ENCODE measurements at regions not wholly inside any gene's neighbourhood (a gene's known extent, or its start where the extent isn't known, plus 50 kb on each side); places are given as distances from the start of the nearest gene placed in this dataset.
"Not testable (repeated sequence)": the region's sequence is repeated elsewhere in the genome, so short reads cannot be mapped to it uniquely, and the experiment has no call there.

DNA sequence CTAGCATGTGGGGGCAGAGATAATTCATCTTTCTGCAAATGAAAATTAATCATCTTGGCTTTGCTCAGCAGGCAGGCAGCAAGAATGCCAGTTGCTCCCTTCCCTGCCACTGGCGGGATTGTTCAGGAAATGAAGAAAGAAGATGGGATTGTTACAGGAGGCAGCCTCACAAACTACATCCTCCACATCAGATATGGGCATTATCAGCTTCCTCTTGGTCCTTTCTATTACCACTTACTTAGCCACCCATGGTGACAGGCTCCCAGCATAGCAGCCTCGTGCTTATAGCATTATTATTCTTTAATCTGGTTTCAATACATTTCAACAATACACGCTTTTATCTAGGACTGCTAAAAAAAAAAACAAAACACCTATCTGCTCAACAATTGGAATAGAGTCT, 461.6 kb upstream of the ISX start:
- DNase-seq: no peak

GRCh38 chr22:34608106-34608505, 457.9 kb upstream of the ISX start:
- no peak for DNase-seq

DNA sequence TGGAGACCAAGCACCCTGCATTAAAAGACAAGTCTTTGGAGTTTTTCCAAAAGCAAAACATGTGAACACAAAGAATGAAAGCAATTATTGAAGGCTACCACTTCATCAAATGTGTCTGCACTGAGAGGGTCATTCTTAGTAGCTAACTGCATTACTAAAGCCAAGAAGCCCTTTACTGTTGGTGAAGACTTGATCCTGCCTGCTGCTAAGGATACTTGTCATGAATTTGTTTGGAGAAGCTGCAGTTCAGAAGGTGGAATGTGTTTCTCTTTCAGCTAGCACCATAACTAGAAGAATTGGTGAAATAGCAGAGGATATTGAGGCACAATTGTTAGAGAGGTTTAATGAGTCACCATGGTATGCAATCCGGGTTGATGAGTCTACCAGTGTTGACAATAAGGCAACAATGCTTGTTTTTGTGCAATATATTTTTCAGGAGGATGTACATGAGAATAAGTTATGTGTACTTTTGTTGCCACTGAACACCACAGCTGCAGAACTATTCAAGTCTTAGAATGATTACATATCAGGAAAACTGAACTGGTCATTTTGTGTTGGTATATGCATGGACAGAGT, 457.3 kb upstream of the ISX start:
- DNase-seq: no peak

- DNase-seq: no peak
Observed at GRCh38 chr22:34609646-34610045, 456.3 kb upstream of the ISX start.

GRCh38 chr22:34620161-34620560, 445.8 kb upstream of the ISX start:
- no peak for DNase-seq

DNA sequence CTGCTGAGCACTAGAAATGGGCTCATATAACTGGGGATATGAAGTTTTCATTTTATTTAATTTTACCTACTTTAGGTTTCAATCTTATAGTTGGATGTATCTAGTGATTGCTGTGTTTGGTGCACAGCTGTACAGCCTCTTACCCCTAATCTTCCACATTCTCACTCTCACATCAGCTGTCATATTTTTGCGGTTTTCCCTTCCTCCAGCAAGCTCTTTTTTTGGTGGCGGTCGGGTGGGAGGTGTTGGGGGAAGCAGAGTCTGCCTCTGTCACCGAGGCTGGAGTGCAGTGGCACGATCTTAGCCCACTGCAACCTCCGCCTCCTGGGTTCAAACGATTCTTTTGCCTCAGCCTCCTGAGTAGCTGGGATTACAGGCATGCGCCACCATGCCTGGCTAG, 445.1 kb upstream of the ISX start:
- DNase-seq: no peak

DNA sequence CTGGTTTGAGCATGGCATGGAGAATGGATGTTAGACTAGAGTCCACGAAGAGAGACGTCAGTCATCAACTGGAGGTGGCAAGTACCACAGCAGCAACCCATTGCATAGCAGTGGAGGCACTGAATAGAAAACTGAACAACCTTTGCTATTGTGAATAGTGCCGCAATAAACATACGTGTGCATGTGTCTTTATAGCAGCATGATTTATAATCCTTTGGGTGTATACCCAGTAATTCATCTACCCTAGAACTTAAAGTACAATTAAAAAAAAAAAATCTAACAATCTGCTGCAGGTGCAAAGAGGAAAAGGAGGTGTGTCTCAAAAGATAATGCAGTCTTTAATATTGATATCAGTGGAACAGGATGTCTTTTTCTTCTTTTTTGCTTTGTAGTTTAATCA, 443.4 kb upstream of the ISX start:
- no peak for DNase-seq

GRCh38 chr22:34623580-34623979, 442.4 kb upstream of the ISX start:
- DNase-seq: no peak

- DNase-seq: not testable (repeated sequence)
Observed at GRCh38 chr22:34625892-34626291, 440.1 kb upstream of the ISX start.

GRCh38 chr22:34638128-34638527, 427.8 kb upstream of the ISX start:
- no peak for DNase-seq

- no peak for DNase-seq
Observed at GRCh38 chr22:34639911-34640310, 426.0 kb upstream of the ISX start.

GRCh38 chr22:34645375-34645774, 420.6 kb upstream of the ISX start:
- DNase-seq: no peak

DNA sequence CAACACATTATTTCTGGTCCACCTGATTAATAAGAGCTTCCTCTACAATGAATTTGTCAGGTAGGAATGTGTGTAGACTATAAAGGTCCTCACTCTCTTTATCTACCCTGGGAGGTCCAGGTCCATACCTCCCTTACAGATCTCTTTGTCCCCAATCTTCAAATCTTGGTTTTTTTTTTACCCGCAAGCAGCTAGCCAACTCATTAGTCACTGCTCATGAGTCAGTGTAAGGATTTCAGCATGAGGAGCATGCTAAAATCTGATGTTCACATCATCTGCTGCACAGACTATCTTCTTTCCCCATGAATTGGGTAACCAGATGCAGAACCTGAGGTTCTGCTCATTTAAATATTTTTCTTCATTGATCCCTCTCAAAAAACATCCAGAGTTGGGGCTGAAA, 397.0 kb upstream of the ISX start:
- DNase-seq: no peak

- DNase-seq: not testable (repeated sequence)
Observed at GRCh38 chr22:34683031-34683430, 382.9 kb upstream of the ISX start.

GRCh38 chr22:34684278-34684677, 381.7 kb upstream of the ISX start:
- not testable (repeated sequence) for DNase-seq

DNA sequence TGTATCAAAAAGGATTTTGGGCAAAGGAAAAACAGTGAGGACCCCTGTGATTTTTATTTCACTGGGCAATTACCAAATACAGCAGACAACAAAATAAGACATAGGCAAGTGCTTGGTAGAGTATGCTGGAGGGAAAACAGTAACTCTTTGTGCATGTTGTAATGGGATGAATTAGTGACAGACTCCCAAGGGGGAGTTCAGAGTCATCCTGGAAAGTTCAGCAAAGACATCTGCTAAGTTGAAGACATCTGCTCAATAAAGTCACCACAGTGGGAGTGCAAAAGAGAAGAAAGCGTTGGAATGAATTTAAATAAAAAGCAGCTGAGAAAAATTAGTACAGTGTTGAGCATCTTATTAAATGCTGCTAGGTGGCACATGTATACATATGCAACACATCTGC, 378.8 kb upstream of the ISX start:
- DNase-seq: peak; percentile 14

DNA sequence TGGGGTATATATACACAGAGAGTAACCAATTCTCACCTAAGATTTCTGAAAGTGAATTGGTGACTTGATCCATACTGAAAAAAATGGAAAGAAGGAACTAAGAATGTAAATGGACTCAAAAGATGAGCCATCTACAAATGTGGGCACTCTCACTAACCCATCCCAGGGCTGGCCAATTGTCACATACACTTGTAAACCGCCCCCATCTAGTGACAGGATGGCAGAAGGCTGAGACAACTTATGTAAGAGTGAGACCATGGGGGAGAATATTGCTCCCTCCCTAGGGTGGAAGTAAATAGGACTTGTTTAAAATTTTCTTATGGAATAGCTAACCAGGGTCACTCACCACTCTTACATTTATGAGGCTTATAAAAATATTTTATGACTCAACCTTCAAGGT, 377.1 kb upstream of the ISX start:
- DNase-seq: no peak

- DNase-seq: peak; percentile 56
Observed at GRCh38 chr22:34696557-34696956, 369.4 kb upstream of the ISX start.

DNA sequence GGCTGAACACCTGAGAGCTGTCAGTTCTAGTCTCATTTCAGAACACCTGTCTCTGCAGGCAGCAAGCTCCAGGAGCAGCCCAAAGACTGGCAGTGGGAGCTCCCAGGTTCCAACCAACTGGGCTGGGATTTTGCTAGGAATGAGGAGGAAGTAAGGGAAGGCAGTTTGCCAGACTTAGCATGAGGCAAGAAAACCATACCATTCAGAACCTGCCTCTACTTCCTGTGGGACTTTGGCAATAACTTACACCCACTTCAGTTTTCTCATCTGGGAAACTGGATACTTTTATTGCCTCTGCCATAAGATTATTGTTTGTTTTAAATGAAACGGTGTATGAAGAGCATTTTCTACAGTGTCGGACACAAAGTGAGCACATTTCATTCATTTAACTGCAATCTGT, 363.7 kb upstream of the ISX start:
- DNase-seq: no peak

GRCh38 chr22:34709641-34710040, 356.3 kb upstream of the ISX start:
- no peak for DNase-seq

GRCh38 chr22:34722901-34723300, 343.1 kb upstream of the ISX start:
- DNase-seq: no peak

DNA sequence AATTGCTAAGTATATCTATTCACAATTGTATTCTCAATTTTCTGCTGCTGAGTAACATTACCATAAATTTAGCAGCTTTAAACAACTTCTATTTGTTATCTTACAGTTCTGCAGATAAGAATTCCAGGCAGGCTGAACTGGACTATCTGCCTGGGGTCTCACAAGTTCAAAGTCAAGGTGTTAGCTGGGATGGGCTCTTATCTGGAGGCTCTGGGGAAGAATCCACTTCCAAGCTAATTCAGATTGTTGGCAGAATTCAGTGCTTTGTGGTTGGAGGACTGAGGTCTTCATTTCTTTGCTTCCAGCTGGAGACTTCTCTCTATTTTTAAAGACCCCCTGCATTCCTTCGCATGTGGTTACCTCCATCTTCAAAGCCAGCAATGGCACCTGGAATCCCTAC, 329.9 kb upstream of the ISX start:
- no peak for DNase-seq

DNA sequence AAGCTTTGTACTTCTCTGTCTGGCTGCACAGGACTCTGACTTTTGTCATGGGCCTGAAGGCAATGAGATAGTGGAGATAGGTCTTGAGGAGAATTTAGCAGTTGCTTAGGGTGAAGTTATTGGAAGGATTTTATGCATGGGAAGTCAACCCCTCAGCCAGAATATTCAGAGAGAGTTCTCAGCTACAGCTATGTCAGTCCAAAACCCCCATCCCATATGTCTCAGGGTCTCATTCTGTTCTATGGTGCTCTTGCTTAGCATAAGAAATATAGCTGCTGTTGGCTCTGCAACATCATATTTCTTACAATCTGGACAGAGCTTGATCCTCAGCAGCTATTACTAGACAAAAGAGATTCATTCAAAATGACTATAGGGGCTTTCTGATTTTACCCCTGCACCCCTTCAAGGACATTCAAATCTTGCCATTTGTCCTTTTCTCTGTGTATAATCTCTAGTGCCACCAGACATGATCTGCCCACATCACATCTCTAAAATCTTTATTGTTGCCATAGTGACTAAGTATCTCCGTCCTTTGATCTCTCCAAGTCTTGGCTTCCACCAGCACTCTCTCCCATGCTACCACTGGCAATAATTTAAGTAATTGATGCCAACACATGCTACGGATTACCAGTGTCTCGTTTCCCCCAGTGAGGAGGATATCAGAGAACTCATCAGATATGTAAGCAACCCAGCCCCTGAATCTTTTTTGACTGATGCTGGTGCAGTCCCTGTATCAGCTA, 327.1 kb upstream of the ISX start:
- no peak for DNase-seq

DNA sequence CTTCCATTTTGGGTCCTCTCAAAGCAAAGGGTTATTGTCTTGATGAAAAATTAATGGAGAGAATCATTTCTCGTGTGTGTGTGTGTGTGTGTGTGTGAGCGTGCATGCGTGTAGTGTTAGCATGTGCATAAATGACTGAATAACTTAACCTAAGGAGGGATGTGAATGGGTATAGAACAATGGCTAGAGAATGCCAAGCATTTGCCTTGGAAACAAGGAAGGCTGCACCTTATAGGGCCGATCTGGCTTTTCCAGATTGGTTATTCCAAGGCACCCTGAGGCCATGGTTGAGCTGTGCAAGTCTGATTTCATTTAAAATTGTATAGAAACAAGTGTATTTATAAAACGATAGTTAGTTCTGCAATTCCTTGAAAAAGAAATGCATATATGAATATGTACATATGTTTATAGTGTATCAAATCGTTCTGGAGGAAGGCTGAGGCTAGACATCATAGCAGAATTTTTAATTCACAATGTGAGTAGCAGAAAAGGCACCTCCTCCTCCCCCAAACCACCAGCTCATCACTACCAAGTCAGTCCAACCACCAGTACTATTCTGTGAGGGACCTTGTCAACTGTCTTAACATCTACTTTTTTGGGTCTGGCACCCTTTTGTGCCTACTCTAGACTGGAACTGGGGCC, 322.7 kb upstream of the ISX start:
- DNase-seq: no peak
